ENCODE measurements at regions not wholly inside any gene's neighbourhood (a gene's known extent, or its start where the extent isn't known, plus 50 kb on each side); places are given as distances from the start of the nearest gene placed in this dataset.

DNA sequence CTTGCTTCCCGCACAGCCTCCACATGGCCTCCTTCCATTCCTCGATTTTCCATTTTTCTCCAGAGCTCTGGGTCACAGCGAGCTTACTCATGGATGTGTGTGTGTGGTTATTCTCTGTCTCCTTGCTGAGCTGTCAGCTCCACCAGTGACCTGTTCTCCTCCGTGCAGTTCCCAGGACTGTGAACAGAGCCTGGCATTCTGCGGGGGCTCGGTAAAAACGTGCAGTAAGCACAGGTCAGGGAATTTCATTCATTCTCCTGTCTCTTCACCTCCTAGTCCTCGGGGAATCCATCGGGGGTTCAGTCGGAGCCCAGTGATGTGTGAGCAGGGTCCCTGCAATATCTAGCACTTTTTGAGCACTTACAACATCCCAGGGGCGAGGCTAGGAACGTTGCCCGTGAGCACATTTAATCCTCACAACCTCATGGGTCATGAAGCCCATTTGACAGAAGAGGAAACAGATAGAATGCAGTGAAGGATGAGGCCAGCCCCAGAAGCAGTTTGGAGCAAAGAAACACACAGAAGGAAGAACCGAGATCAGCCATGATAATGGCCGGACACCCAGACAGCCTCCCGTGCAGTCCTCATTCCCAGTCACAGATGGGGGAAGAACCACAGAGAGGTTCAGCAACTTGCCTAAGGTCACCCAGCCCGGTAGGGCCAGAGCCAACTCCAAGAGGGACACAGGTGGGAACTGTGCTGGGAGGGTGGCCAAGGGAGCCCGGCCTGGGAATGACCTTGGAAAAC, 183.2 kb upstream of the GSE1 start:
- DNase-seq: no peak

DNA sequence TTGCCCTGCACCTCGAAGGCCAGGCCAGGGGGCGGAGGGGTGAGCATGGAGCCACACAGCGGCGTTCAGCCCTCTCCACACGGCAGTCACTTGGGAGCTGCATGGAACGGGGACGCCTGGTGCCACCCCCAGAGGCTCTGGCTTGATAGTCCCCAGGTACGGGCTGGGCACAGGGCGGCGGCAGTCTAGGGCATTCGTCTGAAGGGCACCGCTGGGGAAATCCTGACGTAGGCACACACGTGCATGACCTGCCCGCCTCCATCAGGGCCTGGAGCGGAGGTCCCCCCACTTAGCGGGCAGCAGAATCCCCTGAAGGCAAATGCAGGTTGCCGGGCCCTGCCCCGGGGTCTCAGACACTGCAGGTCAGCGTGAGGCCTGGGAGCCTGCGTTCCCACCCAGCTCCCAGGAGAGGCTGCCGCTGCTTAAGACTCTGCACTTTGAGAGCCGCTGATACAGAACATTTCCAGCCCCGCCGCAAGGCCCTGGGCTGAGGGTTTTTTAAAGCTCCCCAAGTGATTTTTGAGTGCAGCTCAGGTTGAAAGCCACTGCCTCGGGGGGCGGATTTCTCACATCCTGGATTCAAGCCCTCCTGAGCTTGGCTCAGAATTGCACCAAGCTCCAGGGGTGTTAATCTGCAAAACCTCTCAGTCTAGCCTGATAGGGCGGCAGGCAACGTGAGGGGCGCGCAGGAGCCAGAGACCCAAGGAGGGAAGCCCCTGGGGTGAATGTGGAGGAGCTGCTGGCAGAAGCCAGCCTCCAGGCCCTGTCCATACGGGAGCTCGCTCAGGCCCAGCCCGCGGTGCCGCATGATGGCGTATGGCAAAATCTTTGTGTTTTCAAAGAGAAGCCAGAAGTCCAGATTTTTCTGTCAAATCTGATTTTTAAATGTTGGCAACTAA, 182.3 kb upstream of the GSE1 start:
- DNase-seq: no peak

DNA sequence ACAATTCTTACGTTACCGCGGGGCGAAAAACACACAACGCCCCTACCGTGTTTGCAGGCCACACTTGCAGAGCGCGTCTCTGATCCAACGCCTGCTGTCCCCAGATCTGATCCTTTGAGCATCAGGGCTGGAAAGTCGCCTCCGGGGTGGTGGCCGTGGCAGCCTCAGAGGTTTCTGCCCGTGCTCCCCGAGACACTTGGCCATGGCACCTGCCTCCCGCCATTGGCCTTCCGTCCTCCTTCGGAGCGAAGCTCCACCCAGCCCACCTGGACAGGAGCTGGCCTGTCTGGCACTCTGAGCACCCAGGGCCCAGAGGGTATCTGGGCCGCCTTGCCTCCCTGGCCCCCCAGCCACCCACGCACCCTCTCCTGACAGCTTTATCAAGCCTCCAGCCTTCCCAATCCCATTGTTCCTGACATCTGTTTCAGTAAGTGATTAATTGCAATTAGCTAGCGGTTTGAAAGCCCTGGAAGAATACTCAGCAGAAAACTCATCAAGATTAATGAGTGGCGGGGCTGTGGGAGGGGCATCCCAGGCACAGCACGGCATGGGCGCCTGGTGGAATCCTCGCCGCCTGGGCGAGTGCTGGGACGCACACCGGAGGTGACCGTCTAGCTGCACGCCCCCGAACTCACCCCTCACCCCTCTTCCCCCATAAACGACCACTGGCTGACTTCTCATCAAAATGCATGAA, 181.5 kb upstream of the GSE1 start:
- no peak for DNase-seq

DNA sequence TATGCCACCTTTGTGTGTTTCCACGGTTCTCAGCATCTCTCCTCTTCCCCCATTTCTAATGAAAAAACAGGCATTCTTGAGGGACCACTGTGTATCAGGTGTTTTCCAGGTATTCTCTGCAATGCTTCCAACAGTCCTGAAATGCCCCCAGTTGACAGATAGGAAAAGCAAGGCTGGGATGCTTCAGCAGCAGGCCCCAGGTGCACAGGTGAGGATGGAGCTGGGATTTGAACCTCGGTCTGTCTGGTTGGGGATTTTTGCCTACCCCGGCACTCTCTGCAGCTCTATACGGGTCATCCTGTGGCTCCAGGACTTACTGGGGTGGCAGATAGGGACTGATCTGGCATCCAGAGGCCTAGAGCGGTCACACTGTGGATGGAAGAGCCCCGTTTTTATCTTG, 180.5 kb upstream of the GSE1 start:
- no peak for DNase-seq

DNA sequence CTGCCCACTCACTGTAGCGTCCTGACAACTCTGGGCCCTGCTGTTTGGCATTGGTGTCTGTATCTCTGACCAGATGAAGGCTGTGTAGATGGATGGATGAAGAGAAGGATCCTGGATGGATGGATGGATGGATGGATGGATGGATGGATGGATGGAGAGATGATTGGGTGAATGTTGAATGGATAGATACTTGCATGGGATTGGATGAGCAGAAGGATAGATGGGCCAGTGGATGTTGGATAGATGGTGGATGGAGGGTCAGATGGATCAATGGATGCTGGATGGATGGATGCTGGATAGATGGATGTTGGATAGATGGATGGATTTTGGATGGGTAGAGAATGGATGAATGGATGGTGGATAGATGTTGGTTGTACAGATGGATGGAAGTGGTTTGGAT, 179.6 kb upstream of the GSE1 start:
- no peak for DNase-seq

DNA sequence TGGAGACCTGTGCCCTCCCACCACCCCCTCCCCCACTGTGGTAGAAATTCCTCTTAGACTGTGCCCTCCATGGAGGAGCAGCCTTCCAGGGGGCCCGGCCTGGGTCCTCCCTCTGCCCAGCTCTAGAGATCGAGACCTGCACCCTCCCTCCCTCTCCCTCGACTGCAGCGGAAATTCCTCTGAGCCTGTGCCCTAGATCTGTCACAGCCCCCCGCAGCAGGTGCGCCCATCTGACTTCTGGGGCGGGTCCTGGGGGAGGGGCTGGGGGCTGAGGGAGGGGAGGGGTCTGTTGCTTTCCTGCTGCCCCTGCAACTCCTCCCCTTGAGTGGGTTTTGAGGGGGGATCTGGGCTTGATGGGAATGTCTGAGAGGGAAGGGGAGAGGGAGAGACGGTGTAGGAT, 177.8 kb upstream of the GSE1 start:
- DNase-seq: no peak

DNA sequence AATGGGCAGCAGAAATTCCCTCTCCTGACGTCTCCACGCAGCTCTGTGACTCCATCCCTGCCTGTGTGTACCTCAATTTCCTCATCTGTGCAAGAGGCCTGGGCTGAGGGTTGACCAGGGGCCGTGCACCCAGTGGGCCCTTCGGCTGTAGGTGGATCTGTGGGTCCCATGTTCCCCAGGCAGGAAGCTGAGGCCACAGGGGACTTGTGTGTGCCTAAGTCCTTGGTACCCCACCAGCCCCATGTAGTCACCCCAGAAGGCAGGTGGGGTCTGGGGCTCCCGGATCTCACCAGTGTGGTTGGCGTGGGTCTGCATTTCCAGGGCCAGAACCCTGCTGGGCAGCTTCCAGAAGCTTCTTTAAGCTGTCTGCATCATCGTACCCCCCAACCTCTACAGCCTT, 177.4 kb upstream of the GSE1 start:
- DNase-seq: no peak

DNA sequence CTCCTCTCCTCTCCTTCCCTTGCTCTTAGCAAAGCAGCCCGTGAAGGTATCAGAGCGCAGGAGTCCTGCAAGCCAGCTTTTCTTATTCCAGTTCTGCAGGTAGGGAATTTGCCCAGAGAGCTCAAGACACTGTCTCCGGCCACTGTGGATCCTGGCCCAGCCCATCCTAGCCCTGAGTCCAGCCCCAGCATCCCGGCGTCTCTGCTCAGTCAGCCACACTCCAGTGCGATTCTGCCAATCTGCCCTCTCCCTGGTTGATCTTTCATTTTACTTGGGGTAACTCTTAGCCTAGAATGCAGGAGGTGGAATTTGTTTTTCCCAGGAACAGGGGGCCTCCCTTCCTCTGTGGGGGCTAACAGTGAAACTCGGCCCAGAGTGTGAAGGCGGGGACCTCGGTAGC, 176.9 kb upstream of the GSE1 start:
- no peak for DNase-seq

DNA sequence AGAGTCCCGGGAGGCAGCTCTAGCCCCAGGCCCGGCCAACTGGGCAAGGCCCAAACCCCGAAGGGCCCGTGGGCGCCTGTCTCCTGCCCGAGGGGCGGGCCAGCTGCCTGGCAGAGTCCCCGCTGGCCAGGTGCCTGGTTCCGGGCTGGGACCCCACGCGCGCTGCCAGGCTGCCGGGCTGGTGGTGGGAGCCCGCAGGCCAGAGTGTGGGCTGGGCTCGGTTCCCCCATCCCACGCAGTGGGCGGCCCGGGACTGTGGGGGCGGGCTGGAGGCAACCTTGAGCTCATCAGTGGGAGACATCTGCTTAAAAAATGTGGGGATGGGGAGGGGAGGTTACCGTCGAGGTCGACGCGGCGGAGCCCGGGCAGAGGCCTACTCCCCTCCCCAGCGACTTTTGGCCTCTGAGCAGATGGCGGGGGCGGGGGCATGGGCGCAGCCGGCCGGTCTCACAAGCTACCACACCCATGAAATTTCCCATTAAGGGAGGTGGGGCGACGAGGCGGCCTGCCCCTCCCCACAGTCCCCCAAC, 176.4 kb upstream of the GSE1 start:
- DNase-seq: no peak

DNA sequence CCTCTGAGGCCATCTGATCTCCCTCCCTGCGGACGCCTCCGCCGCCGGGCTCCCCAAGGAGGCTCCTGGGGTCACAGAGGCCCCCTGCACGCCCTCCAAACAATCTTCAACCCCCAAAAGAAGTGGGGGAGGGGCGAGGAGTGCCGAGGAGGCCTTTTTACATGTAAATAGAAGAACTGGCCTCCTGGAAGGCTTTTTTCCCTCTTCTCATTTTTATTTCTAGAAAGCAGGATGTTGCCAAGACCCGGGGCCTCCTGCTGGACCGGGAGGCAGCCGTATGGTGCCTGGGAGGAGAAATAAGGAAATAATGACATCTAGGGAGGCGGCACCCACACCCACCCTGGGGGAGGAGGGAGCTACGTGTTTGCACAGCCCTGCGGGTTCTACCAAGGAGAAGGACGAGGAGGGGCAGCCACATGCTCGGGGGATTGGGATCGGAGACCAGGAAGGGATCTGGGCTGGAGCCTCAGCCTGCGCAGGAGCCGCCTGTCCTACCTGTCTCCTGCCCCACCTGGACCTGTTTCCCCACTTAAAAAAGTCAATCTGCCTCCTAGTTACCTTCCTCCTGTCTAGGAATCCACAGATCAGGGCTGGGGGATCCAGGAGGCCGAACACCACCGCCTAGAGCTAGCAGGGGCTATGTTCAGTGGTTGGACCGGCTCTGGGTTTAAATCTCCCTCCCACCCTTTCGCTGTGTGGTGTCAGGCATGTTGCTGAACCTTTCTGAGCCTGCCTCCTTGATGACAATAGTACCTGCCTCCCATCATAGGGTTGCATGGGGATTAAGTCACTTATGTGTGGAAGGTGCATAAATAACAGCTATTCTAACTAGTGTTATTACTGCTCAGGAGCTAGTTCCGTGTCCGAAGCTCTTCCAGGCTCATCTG, 175.7 kb upstream of the GSE1 start:
- DNase-seq: no peak

DNA sequence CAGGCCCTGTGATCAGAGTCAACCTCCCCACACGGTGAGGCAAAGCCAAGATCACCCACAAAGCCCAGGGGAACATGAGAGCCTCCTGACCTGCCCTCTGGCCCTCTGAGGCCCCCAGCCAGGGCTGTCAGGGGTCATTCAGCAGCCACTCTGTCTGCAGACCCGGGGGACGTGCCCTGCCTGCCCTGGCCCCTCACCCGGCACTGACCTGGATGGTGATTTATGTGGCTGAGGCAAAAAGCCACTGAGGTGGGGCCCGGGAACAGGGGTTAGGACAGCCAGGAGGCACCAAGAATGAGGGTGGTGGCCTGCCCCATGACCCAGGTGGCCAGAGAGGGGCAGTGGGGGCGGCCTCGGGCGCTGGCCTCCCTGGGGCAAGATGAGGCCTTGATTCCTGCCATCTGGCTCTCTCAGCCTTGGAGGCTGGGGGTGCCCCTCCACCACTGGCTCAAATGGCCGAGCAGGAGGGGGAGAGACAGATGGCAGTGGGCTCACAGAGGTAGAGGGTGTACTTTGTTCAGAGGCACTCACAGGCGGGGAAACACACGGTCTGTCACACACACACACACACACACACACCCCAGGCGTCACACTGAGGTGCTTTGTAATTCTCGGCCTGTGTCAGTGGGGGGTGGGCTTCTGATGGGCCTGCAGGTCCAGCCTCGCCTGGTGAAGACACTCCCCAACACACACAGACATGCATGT, 174.0 kb upstream of the GSE1 start:
- DNase-seq: no peak

DNA sequence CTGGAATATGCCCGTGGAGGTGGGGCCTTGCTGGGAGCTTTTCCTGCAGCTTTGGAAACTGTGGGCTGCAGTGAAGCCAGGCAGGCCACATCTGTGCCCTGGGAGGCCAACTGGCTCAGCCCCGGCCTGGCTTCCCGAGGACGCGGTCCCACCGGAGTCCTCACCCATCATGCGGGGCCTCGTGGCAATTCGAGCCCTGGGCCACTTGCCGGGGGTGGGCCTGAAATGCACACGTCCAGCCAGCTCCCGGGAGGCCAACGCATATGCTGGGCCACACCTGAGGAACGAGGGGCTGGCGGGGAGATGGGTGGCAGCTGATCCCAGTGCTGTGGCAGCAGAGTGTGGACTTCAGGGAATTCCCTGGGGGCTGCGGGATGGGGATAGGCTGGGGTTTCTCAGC, 172.4 kb upstream of the GSE1 start:
- DNase-seq: no peak

DNA sequence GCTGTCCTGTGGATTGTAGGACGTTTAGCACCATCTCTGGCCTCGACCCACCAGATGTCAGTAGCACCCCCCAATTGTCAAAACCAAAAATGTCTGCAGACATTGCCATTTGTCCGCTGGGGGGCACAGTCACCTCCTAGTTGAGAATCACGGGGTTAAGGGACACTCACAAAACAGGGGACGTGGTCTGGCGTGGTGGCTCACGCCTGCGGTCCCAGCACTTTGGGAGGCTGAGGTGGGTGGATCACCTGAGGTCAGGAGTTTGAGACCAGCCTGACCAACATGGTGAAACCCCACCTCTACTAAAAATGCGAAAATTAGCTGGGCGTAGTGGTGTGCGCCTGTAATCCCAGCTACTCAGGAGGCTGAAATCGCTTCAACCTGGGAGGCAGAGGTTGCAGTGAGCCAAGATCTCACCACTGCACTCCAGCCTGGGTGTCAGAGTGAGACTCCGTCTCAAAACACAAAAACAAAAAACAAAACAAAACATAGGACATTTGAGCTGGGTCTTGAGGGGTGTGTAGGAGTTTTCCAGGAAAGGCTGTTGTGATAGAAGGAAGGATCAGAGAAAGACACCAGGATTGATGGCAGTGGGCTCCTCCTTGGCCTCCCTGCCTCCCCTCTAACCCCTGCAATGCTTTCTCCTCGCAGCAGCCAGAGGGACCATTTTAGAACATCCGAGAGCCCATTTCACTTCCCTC, 171.8 kb upstream of the GSE1 start:
- no peak for DNase-seq

DNA sequence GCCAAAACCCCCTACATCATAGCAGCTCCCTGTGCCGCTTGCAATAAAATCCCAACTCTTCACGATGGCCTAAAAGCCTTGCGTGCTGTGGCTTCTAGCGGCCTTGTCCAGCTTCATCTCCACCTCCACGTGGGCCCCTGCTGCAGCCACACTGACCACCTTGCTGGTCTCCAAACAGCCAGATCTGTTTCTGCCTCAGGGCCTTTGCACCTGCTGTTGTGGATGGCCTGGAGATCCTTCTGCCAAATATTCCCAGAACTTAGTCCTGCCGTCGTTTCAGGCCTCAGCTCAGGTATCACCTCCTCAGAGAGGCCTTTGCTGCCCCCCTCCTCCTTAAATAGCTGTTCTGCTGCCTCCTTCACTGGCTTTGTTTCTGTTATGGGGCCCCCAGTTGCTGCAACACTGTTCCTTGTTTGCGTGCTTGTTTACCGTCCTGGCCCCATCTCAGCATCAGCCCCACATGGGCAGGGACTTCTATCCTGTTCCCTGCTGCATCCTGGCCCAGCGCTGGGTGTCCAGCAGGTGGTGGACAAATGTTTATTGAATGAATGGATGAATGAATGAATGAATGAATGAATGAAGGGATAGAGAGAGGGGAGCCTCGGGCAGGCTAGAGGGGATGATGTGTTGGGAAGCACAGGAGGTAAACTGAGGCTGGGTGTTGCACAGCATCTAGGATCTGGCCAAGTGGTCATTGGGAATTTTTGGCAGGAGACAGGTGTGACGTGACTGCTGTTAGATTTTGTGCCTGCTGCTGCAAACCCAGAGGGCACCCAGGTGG, 171.0 kb upstream of the GSE1 start:
- no peak for DNase-seq

DNA sequence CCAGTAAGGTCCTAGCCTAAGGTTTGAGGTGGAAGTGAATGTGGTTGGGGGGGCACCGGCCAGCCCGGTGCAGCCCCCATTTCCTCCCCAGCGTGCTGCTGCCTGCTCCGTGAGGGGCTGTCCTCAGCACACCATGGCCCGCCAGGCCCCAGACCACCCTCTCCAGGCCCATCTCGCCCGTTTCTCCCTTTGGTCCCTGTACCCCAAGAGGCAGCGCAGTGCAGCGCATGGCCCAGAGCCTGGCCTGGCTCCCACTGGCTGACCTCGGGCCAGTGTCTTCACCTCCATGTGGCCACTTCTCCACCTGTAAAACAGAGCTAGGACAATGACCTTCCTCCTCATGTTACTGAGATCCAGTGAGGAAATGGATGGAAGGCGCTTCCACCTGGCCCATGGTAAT, 170.0 kb upstream of the GSE1 start:
- no peak for DNase-seq

DNA sequence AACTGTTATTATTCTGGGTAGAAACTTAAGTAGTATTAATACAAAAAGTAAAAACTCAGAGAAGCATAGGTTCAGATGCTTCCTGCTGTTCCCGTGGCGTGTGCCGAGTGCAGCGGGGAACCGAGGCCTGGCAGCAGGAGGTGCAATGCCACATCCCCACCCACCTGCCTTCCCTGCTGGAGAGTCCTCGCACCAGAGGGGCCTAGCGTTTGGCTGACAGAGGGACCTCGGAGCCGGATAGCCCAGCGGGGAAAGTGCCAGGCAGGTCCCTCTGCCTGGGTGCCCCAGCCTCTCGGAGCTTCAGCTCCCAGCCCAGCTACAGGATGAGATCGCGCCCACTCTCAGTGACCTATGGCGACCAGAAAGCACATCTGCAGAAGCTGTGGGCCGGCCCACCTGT, 169.6 kb upstream of the GSE1 start:
- DNase-seq: no peak

DNA sequence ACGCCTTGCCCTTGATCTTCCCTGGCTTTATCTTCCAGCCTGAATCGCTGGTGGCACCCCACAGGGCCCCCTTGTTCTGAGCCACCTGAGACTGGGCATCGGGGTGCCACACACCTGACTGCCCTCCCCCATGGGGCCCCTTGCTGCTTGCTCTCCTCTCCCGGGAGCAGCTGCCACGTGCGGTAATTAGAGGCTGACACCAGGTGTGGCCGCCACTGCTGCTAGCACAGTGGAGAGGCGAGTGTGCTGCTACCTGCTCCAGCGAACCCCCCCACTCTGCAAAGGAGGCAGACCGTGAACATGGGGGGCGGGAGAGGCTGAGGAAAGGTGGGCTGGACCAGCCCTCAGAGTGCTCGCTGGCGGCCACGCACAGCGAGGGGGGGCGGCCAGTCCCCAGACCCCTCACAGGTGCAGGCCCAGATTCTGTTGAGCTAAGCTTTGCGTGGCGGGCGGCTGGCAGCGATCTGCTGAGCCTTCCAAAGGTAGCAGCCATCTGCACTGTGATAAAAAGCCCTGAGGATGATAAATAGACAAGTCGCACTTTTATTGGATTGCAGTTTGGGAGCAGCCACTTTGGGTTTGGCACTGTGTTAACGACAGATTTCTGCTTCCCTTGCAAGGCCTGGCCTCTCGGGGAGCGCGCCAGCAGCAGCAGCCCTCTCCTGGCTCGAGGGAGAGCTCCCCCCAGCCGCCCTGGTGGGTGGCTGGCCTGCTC, 167.9 kb upstream of the GSE1 start:
- no peak for DNase-seq

DNA sequence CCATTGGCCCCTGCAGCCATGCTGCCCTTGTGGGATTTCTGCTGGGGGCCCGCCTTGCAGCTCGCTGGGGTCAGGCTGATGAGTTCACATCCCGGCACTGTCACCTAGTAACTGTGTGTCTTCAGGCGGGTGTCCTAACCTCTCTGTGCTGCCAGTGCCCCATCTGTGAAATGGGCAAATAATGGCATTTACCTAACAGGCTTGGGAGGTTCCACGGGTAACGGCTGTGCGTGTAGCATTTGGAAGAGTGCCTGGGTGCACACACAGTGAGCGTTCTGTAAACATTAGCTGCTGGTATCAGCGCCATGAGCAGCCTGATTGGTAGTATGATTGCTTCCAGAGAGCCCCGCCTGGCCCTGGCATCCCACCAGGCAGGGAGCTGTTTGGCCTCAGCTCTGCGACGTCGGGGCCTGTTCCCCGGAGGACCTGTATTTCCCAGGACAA, 167.3 kb upstream of the GSE1 start:
- DNase-seq: no peak

DNA sequence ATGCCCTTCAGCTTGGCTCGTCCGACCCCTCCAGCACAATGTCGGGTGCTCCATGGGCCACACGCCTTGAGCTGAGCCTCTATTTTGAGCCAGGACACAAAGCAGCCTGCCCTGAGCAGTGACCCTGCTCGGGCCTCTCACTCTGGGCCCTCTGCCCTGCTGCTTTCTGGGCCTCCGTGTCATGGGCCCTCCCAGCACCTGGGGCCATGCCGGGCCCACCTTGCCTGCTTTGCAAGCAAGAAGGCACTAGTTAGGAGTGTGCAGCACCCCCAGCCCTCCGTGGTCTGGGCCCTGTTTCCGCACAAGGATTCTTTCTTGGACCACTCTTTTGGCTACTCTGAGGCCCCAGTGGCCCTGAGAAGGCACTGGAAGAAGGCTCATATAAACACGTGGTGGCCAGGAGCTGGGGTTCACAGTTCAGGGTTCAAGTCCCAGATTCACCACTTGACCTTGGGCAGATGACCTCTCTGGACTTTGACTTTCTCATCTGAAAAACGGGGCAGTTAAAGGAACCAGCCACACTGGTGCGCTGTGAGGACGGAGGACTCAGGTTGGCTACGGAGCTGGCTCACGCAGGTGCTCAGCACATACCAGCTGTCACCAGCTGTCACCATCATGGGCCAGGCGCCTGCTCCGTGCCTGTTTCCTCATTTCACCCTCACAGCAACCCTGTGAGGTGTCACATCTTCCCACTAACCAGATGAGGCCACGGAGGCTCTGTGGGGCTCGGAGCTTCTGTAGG, 166.0 kb upstream of the GSE1 start:
- no peak for DNase-seq

All from dermis blood vessel endothelial cell (primary cell).